ENCODE measurements at regions not wholly inside any gene's neighbourhood (a gene's known extent, or its start where the extent isn't known, plus 50 kb on each side); places are given as distances from the start of the nearest gene placed in this dataset.

GRCh38 chr1:187631984-187632383 is 803.2 kb downstream of the PLA2G4A start:
- TF ChIP-seq CTCF (IDR thresholded peaks at IDR 0.05; ENCODE audit: low read depth, low read length, missing input control) (no peak), GABPA (IDR thresholded peaks at IDR 0.05 in 1 of 2, conservative IDR thresholded peaks at IDR 0.05 in 1 of 2) (no peak), REST (IDR thresholded peaks at IDR 0.05) (no peak), RAD21 (IDR thresholded peaks at IDR 0.05) (no peak), JUND (IDR thresholded peaks at IDR 0.05) (no peak), MAX (IDR thresholded peaks at IDR 0.05) (no peak), YY1 (IDR thresholded peaks at IDR 0.05) (no peak), EGR1 (IDR thresholded peaks at IDR 0.05; ENCODE audit: low read depth in 2 of 2) (no peak), FOXA1 (IDR thresholded peaks at IDR 0.05) (no peak), ATF3 (IDR thresholded peaks at IDR 0.05) (no peak)

Data from liver (tissue), 3 donors.